HUES48 (cell line): ENCODE measurements at regions not wholly inside any gene's neighbourhood (a gene's known extent, or its start where the extent isn't known, plus 50 kb on each side); places are given as distances from the start of the nearest gene placed in this dataset.

ENCODE experiments used
- H3K27ac ChIP-seq: one replicate; pipeline ENCODE4 v1.7.0; 2013; ENCODE audit warnings: low read depth, low read length, inconsistent platforms
- H3K27me3 ChIP-seq: 2 replicates; pipeline ENCODE4 v1.6.1; 2013; ENCODE audit warnings: mild to moderate bottlenecking, low read length; ENCODE audit not compliant: control insufficient read depth, insufficient read depth
- H3K36me3 ChIP-seq: 2 replicates; pipeline ENCODE4 v1.6.1; 2013; ENCODE audit warnings: low read length; ENCODE audit not compliant: control insufficient read depth, insufficient read depth
- H3K4me1 ChIP-seq: 2 replicates; pipeline ENCODE4 v1.6.1; 2013; ENCODE audit warnings: mild to moderate bottlenecking, low read length; ENCODE audit not compliant: control insufficient read depth, insufficient read depth
- H3K4me3 ChIP-seq: 2 replicates; pipeline ENCODE4 v1.5.1; 2013; ENCODE audit warnings: mild to moderate bottlenecking, low read depth, low read length
- H3K9ac ChIP-seq: 2 replicates; pipeline ENCODE4 v1.6.1; 2013; ENCODE audit warnings: mild to moderate bottlenecking, low read depth, low read length, moderate library complexity
- H3K9me3 ChIP-seq: 2 replicates; pipeline ENCODE4 v1.6.1; 2013; ENCODE audit warnings: low read length; ENCODE audit not compliant: control insufficient read depth, insufficient read depth

DNA sequence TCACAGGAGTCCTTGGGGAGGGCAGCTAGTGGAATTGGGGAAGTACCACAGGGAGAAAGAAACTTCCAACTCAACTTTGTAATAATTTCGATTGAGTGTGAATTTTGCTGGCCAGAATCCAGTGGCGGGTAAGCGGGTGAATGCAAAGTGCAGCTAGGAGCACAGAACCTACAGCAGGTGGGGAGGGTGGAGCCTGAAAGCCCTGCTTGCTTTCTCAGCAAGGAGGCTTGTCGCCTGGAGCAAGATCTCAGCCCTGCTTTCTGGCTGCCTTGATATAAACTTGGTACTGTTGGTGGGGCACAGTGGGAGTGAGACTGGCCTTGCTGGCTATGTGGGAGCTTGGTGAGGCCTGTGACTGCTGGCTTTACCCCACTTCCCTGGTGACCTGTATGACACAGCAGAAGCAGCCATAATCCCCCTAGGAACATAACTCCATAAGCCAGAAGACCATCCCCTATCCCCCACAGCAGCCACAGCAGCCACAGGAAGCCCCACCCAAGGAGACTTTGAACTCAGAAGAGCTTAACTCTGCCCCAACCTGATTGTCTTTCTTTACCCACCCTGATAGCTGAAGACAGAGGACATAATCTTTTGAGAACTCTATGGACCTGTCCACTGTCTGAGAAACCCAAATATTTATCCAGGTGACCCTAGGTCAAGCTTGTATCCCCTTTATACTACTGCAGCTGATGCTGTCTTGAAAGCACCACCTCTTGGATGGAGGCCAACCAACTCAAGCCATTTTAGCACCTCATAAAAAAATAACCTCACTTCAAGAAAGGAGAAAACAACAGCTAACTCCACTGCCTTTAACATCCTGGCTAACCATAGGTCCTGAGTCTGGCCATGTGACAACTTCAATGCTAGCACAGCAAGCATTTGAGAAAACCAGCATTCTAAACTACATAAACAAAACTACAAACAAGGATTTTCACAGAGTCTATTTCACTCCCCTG is 87.2 kb upstream of the PDE5A start:
- Histone ChIP-seq H3K9me3 (peaks cover 12% of the 10 kb centered on the region), H3K27me3 (no peaks in the 10 kb centered on the region), H3K27ac (no peak overlapping the region), H3K4me3 (no peak overlapping the region), H3K4me1 (no peaks in the 10 kb centered on the region), H3K9ac (no peak overlapping the region), H3K36me3 (no peaks in the 10 kb centered on the region)

DNA sequence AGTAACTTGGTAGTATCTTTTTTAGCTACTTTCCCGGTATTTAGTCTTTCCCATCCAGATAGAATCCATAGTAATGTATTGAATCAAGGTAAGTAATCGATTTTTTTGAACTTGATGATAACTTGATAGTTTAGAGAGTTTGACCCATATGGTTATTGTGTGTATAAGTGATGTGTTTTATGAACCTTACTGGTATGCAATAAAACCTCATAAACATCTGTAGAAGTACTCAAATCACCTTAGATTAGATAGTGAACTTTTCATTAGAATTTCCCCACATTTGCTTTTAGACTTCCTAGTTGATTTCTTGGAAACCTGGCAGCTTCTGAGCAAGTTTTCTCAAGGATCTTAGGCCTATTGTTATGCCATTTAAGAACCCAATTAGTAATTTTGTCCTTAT is 80.8 kb upstream of the PDE5A start:
- Histone ChIP-seq H3K4me1 (no peaks in the 10 kb centered on the region), H3K9ac (no peak overlapping the region), H3K9me3 (peaks cover 10% of the 10 kb centered on the region), H3K27me3 (no peaks in the 10 kb centered on the region), H3K36me3 (no peaks in the 10 kb centered on the region), H3K27ac (no peak overlapping the region), H3K4me3 (no peak overlapping the region)

DNA sequence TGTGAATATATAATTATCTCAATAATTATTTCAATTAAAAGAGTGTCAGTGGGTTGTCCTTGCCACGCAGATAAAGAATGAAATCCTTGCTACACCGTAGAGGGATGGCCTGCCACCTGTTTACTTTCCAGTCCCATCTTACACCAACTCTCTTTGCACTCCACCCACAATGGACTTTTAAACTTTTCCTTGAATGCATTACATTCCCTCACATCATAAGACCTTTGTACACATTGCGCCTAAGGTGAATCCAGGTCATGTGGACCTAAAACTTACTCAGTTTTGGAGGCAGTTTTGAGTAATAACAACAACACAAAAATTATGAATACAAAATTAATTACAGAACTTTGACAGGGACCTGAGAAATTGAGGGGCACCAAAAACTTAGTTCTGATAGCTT is 78.7 kb upstream of the PDE5A start:
- H3K4me3 ChIP-seq, result no peak overlapping the region
- no peak overlapping the region for H3K27ac ChIP-seq
- H3K9ac ChIP-seq, result no peak overlapping the region
- H3K9me3 ChIP-seq, result peaks cover 8% of the 10 kb centered on the region
- H3K27me3 ChIP-seq, result no peaks in the 10 kb centered on the region
- H3K36me3 ChIP-seq, result no peaks in the 10 kb centered on the region
- no peaks in the 10 kb centered on the region for H3K4me1 ChIP-seq

DNA sequence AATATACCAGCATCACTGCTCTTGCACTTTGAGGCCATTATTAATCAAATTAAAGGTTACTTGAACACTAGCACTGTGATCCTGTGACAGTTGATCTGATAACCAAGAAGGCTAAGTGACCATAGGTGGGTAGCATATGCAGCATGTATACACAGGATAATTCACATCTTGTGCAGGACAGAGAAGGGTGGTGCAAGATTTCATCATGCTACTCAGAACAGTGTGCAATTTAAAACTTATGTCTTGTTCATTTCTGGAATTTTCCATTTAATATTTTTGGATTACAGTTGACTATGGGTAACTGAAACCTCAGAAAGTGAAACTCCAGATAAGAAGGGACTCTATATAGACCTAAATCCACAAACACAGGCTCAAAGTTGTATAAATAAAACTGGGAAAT is 78.2 kb upstream of the PDE5A start:
- Histone ChIP-seq H3K4me1 (no peaks in the 10 kb centered on the region), H3K27ac (no peak overlapping the region), H3K36me3 (no peaks in the 10 kb centered on the region), H3K9me3 (peaks cover 3% of the 10 kb centered on the region; the same call in 1 of the 2 replicates), H3K9ac (no peak overlapping the region), H3K4me3 (no peak overlapping the region), H3K27me3 (no peaks in the 10 kb centered on the region)

DNA sequence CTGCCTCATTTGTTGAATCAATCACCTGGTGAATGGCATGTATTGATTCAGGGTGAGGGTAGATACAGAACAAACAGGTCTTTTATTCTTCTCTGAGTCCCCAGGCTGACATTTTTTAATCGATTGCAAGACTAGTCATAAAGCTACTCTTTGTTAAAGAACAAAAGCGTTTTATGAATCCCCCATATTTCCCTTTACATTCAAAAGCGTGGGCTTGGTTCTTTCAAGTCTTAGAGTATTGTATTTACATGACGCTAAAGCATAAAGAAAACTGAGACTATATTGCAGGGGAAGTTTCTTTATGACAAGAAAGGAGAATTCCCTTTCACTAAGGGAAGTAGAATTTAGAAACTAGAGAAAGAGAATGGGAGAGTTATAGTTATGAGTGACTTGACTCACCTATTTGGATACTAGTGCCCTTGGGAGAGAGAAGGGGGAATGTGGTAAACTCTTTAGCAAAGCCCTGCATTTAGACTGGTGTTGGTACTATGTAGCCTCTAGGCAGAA is 69.3 kb upstream of the PDE5A start:
- Histone ChIP-seq H3K4me1 (no peaks in the 10 kb centered on the region), H3K9me3 (no peaks in the 10 kb centered on the region), H3K27me3 (no peaks in the 10 kb centered on the region), H3K27ac (no peak overlapping the region), H3K4me3 (no peak overlapping the region), H3K9ac (no peak overlapping the region), H3K36me3 (no peaks in the 10 kb centered on the region)

DNA sequence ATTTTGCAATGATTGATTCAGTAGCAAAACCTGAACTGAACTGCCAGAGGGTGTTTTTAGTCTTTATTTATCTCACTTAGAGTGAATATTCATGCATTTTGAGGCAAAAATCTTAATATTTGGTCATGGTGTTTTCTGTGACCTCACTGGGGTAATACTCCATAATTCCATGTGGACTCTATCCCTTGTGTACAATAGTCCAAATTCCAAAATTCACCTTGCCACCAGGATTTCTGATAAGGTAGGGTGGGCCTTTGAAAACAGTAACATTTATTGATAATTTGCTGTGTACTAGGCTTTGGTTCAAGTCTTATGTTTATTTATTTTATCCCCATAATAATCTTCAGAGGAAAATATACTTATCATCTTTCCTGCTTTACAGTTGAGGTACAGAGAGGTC is 68.4 kb upstream of the PDE5A start:
- Histone ChIP-seq H3K9me3 (no peaks in the 10 kb centered on the region), H3K9ac (no peak overlapping the region), H3K27me3 (no peaks in the 10 kb centered on the region), H3K4me1 (no peaks in the 10 kb centered on the region), H3K27ac (no peak overlapping the region), H3K36me3 (no peaks in the 10 kb centered on the region), H3K4me3 (no peak overlapping the region)

DNA sequence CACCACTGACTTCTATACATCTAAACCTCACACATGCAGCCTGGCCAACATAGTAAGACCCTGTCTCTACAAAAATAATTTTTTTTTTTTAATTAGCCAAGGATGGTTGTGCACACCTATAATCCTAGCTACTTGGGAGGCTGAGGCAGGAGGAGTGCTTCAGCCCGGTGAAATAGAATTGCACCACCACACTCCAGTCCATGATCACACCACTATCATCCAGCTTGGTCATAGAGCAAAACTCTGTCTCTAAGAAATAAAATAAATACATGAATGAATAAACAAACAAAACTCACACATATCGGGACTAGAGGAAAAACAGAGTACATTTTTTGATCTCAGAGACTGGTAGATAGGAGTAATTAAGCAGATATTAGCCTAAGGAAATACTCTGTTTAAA is 66.6 kb upstream of the PDE5A start:
- Histone ChIP-seq H3K27ac (no peak overlapping the region), H3K36me3 (no peaks in the 10 kb centered on the region), H3K9me3 (peaks cover 14% of the 10 kb centered on the region; the same call in 1 of the 2 replicates), H3K9ac (no peak overlapping the region), H3K4me1 (no peaks in the 10 kb centered on the region), H3K27me3 (no peaks in the 10 kb centered on the region), H3K4me3 (no peak overlapping the region)

DNA sequence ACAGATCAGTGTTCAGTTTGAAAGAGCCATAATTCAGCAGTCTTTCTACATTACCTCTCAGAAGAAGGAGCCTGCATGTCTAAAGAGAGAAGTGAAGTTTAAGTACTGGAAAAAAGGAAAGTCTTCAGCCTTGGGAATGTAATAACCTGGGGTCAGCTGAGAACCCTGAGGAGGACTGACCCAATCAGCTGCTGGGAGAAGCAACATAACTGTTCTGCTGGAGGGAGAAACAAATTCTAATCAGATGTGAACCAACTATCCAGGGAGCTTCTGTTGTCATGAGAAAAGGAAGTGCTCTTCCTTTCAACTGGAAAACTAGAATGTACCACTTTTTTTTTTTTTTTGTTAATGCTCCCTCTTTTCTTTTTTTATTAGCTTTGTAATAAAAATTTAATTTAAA is 64.5 kb upstream of the PDE5A start:
- Histone ChIP-seq H3K36me3 (no peaks in the 10 kb centered on the region), H3K9ac (no peak overlapping the region), H3K4me3 (no peak overlapping the region), H3K4me1 (no peaks in the 10 kb centered on the region), H3K9me3 (peaks cover 14% of the 10 kb centered on the region; the same call in 1 of the 2 replicates), H3K27ac (no peak overlapping the region), H3K27me3 (no peaks in the 10 kb centered on the region)

DNA sequence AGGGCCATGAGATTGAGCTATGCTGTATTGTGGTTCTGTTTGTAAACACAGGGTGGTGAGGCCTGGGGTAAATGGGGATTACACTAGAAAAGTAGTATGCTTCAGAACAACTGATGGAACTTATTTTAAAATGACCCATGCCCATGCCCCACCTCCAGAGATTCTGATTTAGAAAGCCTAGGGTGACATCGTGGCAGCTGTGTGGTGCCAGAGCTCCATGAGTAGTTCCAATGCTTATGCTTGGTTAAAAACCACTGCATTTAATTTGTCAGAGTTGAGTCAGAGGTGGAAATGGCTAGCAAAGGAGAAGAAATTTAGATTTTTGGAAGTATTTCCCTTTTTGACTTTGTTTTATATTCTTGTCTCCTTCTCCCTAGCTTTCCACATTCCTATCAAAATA is 63.4 kb upstream of the PDE5A start:
- no peaks in the 10 kb centered on the region for H3K36me3 ChIP-seq
- H3K9me3 ChIP-seq, result peaks cover 14% of the 10 kb centered on the region; the same call in 1 of the 2 replicates
- no peak overlapping the region for H3K9ac ChIP-seq
- H3K27me3 ChIP-seq, result no peaks in the 10 kb centered on the region
- no peak overlapping the region for H3K4me3 ChIP-seq
- no peak overlapping the region for H3K27ac ChIP-seq
- no peaks in the 10 kb centered on the region for H3K4me1 ChIP-seq

DNA sequence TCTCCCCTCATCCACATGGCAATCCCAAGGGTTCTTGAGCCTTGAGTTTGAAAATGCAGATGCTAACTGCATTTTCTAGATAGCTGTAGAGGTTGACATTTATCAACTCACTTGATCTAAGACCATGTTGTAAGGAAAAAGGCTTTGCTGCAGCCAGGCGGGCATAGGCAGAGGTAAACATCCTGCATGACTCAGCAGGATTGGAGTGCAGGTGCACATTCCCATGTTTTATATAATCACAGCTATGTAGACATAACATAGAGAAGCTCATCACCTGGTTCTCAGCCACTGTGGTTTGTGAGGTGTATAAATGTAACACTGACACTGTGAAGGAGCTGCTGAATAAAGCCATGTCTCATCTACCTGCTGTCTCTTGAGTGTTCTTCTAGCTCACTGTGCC is 62.3 kb upstream of the PDE5A start:
- Histone ChIP-seq H3K27ac (no peak overlapping the region), H3K27me3 (no peaks in the 10 kb centered on the region), H3K9me3 (peaks cover 14% of the 10 kb centered on the region; the same call in 1 of the 2 replicates), H3K9ac (no peak overlapping the region), H3K36me3 (no peaks in the 10 kb centered on the region), H3K4me1 (no peaks in the 10 kb centered on the region), H3K4me3 (no peak overlapping the region)

DNA sequence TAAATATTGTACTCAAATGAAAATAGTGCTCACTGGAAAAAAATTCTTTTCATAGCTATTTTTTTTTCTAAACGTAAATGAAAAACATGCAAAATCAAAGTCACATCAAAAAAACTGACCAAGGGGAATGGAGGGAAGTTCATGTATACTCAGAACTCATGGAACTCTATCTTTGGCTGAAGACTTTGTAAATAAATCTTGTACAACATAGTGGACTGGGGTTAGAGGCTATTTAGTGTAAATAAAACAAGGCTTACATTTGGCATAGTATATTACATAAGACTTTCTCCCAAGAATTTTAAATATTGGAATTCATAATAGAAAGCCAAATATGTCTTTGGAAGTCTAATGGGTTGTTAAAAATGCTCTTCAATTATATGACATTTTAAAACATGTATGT is 59.8 kb upstream of the PDE5A start:
- no peak overlapping the region for H3K27ac ChIP-seq
- H3K9ac ChIP-seq, result no peak overlapping the region
- H3K9me3 ChIP-seq, result peaks cover 14% of the 10 kb centered on the region; the same call in 1 of the 2 replicates
- no peak overlapping the region for H3K4me3 ChIP-seq
- H3K36me3 ChIP-seq, result no peaks in the 10 kb centered on the region
- no peaks in the 10 kb centered on the region for H3K27me3 ChIP-seq
- H3K4me1 ChIP-seq, result 0 out of 2 replicates have a peak, but pooled peaks cover 6% of the 10 kb centered on the region
